Stimulated activated CD8-positive, alpha-beta memory T cell treated with anti-CD3 and anti-CD28 coated beads, Interleukin-7, amount 100 ng/mL, for 48 hours (primary cell): ENCODE measurements at regions not wholly inside any gene's neighbourhood (a gene's known extent, or its start where the extent isn't known, plus 50 kb on each side); places are given as distances from the start of the nearest gene placed in this dataset.
"Not testable (repeated sequence)": the region's sequence is repeated elsewhere in the genome, so short reads cannot be mapped to it uniquely, and the experiment has no call there.

Experiments
- DNase-seq, 2 donors: peaks; one replicate each; pipeline ENCODE4 v3.0.0-alpha.2; 2020; ENCODE audit warnings: low read depth in 1 of 2; ENCODE audit errors: extremely low read depth in 1 of 2

DNA sequence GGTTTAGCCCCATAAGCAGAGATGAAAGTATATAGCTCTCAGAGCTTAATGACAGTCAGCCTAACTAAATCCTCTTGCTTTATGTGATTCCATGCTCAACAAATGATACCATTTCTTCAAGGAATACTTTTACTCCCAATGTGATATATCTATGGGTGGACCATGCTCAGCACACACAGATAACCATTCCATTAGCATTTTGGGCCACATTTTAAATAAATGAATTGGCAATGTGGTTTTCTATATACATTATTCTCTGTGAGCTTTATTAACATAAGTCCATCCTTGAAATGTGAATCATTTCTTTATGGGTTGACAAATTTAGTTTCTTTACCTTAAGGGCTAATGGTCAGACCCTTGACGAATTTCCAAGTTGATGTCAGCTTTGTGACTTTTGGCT is 329.3 kb upstream of the CITED2 start:
- no peak for DNase-seq

DNA sequence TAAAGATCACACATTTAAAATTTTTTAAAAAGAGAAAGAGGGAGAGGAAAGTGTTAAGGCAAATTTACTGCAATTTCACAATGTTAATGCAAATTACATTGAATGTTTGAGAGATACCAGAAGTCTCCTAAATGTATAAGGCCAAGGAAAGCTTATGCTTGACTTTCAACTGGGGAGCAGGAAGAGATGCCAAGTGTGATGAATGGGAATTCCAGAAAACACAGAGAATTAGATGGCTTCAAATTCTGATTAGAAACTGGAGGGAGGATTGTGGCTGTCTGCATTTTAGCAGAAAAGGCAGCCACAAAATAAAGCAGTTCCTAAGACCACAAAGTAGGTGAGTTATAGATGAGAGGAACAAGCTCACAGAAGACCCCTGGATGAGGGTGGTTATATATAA is 328.3 kb upstream of the CITED2 start:
- DNase-seq: no peak

DNA sequence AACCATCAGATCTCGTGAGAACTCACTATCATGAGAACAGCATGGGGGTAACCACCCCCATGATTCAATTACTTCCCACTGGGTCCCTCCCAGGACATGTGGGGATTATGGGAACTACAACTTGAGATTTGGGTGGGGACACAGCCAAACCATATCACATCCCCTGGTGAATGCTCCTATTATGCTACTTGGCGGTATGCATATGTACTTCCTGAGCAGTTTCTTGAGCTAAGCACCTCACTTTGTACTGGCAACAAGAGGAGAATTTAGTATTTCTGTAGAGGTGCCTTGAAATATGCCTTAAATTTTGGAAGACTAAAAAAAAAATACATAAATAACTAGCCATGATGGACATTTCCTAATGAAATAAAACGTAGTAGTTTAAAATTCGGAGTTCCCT is 327.2 kb upstream of the CITED2 start:
- no peak for DNase-seq

DNA sequence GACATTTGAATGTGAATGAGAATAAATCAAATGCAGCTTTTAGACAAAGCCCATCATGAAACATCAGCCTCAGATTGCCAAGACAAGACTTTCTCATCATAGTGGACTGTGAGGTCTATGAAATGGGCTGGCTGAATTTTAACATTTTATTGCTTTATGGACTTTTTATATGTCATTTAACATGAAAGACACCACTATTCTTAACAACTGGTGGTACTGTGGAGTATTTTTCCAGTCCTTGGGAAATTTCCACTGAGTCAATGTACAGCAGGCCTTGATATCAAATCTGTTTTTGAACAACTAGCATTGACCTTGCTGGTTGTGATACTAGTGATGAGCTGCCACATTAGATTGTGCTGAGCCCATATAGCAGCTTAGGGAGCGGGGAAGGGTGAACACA is 326.6 kb upstream of the CITED2 start:
- no peak for DNase-seq

DNA sequence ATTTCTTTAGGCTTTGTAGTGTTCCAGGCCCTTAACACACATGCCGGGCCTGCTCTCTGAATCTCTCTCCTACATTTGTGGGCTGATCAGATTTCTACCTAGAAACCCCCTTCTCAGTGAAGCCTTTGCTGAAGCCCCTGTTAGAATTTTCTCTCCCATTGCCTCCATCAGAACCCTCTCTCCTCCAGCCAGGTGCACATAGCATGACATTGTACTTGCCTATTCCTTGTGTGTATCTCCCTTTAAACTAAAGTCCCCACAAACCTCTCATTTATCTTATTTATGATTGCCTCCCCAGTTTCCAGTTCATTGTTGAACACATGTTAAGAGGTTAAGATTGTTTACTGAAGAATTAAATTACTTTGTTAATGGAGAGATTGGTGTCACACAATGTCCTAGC is 325.5 kb upstream of the CITED2 start:
- no peak for DNase-seq

DNA sequence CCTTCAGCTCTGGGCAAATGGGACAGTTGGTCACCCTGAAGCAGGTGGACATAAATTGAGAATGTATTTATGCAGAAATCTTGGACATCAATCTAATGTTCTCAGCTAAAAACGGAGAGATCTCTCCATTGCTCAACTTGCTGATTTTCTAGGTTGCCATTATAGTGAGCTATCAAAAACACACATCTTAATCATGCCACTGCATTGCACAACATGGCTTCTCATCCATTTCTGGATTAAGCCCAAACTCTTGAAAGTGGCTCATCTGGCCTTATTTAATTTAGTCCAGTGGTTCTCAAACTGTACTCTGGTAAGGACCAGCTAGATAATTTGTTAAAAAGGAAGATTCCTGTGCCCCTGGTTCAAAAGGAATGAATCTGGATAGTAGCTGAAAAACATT is 324.9 kb upstream of the CITED2 start:
- DNase-seq: no peak

DNA sequence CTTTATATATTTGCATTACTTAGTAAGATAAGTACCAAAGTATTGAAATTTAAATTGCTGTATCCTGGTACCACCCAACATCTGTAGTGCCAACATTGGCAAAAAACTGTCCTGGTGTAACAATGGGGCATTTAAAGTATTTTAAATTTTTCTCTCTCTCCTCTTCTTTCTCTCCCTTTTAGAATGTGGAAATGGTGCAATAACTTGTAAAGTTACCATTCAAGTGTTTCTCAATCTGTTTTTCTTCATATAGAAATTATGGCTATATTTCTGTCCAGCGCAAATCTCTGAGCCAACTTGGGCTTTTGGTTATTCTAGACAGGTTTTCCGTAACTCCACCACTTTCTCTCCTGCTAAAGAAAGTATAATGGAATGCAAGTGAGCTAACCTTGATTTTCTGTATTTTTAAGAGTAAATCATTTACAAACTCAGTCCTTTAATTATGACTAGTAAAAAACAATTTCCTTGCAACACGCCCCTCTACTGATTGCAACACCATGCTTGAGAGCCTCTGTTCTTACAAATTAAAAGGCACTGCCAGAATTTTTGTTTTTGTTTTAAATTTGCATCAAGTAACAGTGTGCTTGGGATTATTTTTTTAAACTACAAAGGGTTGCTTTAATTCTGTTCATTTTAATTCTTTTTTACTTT is 324.2 kb upstream of the CITED2 start:
- DNase-seq: no peak

DNA sequence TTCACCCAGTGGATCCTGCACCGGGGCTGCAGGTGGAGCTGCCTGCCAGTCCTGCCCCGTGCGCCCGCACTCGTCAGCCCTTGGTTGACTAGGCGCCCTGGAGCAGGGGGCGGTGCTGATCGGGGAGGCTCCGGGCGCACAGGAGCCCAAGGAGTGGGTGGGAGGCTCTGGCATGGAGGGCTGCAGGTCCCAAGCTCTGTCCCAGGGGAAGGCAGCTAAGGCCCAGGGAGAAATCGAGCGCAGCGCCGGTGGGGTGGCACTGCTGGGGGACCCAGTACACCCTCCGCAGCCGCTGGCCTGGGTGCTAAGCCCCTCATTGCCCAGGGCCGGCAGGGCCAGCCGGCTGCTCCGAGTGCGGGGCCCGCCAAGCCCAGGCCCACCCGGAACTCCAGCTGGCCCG is 323.4 kb upstream of the CITED2 start:
- not testable (repeated sequence) for DNase-seq

DNA sequence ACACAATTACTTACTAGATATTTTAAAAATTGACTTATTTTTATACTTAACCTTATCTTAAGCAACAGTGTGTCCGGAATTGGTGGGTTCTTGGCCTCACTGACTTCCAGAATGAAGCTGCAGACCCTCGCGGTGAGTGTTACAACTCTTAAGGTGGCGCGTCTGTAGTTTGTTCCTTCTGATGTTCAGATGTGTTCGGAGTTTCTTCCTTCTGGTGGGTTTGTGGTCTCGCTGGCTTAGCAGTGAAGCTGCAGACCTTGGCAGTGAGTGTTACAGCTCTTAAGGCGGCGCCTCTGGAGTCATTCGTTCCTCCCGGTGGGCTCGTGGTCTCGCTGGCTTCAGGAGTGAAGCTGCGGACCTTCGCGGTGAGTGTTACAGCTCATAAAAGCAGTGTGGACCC is 322.5 kb upstream of the CITED2 start:
- DNase-seq: not testable (repeated sequence)

DNA sequence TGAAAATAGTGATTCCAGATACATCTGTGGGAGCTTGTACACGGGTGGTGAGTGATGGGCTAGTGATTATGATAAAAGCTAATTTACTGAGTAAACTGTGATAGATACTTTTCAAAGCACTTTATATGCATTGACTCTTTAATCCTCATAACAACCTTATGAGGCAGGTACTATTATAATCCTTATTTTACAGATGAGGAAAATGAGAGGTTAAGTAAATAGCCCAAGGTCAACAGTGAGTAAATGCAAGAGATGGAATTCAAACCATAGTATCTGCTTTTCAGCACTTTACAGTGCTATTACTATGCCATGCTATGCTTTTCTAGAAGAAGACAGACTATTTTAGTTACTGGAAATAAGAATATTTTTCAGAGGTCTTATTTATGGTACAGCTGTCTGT is 320.9 kb upstream of the CITED2 start:
- DNase-seq: no peak

DNA sequence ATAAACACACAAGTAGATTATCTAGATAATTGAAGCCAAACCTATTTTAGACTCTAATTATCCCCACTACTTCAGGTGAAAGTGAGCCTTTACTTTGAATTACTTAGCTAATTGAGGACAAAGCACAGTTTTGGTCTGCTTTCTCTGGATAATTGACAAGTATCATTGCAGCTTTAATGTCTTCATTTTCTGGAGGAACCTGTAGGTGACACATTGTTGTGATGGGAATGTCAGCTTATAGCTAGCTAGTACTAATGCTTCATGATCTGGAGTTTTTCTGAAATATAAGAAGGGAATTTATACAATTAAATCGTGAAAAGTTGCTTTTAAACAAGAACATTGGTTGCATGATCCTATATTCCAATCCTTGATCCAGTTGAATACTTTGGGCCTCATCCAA is 319.3 kb upstream of the CITED2 start:
- no peak for DNase-seq

DNA sequence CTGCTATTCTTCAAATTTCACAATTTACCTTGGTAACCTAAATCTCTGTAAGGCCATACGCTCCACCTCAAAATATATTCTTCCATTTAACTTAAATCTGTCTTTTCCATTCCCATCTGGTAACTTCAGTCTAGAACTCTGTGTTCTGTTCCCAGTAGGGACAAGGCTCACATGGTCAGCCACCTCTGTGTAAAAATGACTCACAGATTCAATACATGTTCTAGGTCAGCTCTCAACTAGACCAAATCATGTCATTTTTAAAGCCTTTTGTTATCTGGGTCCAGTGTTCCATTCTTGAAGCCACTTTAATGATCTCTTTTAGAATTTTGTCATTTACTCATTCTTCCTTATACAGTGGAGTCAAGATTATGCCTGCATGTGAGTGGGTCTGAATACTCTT is 315.6 kb upstream of the CITED2 start:
- no peak for DNase-seq

DNA sequence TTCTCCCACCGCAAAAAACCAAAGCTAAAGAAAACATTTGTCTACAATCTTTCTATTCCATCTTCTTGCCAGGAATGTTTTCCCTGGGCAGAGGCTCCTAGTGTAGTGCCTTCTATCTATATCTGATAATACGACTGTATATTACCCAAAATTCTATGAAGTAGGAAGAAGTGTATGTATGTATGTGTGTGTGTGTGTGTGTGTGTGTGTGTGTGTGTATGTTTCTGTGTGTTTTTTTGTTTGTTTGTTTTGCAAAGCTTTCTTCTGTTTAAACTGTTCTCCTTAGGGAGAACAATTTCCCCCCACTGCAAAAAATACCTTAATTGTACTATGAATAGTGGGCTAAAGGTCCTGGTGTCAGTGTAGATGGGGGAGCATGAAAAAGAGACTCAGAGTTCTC is 312.6 kb upstream of the CITED2 start:
- DNase-seq: no peak

DNA sequence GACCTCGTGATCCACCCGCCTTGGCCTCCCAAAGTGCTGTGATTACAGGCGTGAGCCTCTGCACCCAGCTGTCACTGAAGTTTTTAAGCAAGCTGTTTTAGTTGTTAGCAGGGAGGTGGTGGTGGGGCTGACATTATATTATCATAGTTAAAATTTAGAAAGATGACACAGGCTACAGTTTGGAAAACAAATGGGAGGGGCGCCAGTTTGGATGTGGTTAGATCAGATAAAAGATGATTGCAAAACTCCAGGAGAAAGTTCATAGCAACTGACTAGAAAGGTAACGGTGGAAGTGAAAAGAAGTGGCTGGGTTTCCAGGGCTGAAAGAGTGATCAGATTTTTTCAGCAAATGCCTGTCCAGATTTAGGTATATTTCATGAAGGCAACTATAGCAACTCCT is 311.9 kb upstream of the CITED2 start:
- DNase-seq: no peak

DNA sequence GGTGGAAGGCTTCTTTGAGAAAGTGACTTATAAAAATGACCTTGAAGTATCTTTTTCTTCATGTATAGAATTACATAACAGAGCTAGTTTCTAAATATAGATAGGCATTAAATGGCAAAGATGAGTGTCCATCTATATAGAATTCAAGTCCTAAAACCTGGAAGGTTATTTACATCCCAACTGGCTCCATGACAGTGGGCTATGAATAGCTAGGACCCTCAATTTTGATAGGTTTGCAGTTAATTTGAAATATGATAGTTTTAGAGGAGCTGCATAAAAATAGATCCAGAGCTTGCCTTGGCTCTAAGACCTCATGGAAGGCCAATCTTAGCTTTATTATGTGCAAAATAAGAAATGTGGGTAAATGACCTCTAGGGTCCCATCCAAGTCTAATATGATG is 310.6 kb upstream of the CITED2 start:
- DNase-seq: no peak

DNA sequence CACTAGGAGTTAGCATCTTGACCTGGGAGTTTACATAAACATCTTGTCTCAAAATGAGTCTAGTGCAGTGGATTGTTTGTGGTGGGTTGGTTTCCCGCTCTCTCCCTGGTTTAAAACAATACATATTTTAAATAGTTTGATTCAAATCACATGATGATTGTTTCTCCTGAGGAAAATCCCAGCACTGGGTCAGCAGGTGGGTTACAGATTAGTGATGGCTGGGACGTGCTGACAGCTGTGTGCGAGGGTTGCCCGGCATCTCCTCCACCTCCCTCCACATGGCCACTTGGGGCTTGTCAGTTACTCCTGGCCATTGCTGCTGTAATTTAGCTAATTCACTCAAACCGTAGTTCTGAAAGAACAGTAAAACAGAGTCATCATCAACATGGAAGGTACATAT is 306.4 kb upstream of the CITED2 start:
- no peak for DNase-seq

DNA sequence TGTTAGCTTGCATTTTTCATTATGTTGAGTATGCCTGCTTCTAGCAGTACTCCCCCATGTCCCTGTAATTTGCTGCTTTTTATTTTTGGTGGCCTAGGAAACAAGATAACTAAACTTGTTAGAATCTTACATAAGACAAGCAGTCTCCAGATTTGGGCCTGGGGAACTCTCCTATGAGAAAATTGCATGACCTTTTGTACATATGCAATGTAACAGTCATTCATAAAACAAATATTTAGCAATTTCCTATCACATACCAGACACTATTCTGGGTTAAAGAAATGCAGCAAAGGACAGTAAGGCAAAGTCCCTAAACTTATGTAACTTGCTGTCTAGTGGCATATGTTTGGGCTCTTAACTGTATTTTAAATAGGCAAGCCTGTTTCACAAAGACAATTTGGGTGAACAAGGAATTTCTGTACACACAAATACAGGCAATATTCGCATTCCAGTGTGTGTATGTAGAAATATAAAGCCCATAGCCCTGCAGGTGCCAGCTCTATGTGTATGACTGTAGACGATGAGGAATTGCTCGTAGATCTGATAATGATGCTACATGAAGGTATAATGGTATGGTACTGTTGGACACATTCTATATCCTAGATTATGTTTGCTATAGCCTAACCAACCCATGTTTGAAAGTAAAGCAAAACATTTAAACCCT is 305.2 kb upstream of the CITED2 start:
- no peak for DNase-seq

DNA sequence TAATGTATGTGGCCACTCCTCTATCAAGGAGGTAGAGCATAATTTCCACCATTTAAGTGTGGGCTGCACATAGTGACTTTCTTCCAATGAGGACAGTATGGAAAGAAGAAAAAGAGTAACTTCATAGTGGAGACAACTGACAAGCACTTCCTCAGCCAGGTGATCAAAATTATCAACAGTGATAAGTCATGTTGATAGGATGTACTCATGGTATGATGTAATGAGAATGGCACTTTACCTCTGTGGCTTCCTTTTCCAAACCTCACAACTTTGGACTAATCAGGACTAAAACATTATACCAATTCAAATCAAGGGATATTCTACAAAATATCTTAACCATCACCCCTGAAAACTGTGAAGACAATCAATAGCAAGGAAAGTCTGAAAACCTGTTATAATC is 302.3 kb upstream of the CITED2 start:
- no peak for DNase-seq

DNA sequence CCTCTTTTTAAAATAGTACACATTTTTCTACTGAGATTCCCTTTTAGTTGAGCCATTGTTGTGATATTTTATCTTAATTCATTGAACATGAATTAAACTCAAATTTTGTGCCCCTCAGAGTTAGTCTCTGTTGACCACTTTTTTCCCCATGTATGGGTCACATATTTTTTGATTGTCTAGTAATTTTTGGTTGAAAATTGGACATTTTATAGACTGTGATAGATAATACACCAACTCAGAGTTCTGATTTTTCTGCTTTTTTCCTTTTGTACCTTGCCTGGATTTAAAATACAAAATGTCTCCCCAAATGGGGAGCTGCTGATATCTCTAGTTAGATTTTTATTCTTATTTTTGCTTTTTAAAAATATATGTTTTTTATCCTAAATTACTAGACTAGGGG is 291.8 kb upstream of the CITED2 start:
- DNase-seq: no peak

DNA sequence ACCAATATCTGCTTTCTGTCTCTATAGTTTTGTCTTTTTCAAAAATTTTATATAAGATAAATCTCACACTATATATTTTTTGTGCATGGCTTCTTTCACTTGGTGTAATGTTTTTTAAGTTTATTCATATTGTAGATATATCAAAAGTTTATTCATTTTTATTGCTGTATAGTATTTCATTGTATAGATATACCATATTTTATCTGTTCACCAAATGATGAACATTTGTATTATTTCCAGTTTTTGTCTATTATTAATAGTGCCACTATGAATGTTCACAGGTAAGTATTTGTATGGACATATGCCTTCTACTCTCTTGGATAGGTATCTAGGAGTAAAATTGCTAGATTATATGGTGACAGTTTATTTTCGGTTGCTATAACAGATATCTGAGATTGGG is 289.5 kb upstream of the CITED2 start:
- no peak for DNase-seq

DNA sequence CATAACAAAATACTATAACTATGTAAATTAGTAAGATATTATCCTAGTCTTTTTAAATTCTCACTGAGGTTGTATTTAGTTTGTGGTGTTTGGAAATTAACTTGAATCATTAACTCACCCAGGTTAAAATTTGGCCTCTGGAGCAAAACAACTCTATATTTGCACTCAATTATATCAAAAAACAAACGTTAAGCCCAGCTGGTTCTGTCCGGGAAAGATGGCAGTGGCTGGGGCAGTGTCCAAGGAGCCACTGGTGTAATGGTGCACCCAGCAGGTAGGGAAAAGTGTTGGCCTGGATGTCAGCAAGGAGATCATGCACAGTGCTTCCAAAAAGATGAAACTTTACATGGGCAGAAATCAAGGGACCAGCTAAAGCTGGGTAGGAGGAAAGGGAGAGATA is 285.3 kb upstream of the CITED2 start:
- DNase-seq: no peak

DNA sequence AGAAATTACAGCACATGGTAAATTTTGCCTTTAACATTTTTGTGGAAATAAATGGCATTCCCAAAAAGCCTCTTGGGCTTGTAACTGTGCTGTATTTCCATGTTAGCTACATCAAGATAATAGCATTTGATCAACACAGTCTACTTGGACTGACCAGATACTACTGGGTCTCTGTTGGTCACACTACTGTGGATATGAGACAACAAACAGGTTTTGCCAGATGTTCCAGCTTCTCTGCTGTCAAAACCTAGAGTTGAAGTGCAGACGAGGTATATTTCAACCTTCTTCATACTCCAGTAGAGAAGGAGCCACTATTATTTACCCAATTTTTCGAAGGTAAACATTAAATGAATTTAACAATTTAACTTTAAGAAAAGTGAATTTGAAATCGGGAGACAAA is 284.7 kb upstream of the CITED2 start:
- DNase-seq: no peak

DNA sequence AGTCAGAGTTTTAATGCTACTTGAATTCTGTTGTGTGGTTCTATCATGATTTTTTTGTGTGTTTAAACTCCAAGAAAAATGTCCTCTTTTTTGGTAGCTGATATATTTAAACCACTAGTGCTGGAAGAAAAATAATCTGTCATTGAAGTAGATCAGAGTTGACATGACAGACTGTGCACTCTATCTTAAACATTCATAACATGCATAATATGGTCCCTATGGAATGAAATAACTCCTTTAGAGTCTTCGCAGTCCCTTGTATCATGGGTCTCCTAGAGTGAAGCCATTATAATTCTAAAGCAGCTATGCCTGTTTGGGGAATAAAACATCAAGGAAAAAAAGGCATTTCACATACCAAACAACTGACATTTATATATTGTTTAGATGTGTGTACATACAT is 282.7 kb upstream of the CITED2 start:
- no peak for DNase-seq
